ENCODE measurements at regions not wholly inside any gene's neighbourhood (a gene's known extent, or its start where the extent isn't known, plus 50 kb on each side); places are given as distances from the start of the nearest gene placed in this dataset.

DNA sequence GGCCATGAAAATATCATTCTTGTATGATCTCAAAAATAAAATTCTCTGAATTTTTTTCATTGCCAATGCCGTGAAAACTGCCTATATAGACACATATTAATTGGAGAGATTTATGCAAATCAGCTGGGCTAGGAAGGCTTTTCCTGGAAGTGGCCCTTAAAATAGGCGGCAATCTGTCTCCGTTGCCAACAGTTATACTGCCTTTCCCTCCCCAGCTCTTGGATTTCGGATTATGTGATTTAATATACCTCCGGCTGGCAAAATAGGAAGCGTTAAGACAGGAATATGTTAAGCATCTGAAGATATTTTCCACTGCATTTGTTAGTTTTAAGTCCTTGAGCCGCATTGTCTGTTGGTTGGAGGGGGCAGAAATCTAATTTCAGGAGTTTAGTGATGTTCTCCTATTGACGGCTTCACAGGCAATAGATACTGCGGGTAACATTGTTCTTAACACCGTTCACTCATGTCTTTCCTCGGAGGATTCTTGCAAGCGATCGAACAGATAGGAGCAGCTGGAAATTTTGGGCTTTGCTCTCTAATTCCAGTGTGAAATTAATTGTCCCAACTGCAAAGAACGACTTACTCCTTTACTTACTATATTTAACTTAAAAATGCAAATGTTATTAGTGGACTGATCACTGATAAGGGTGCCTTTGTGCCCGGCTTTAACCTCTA lies 113.3 kb downstream of the LINC00237 start:
- DNase-seq (ENCODE audit: low spot score), result no peak

DNA sequence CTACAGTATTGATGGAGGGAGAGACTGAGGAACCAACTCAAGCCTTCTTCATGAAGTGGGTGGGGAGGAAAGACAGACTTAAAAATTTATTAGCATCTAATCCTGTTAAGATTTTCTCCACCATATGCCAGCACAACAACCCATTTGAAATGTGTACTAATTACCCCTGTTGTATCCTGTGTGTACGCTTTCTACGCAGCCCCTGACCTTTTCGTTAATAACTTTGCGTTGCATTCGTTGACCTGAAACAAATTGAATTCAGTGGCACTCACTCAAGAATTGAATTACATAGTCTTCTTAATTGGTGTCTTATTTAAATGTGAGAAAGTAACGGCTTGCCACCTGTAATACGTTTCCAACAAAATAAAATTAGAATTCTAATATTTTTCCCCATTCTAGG lies 113.9 kb downstream of the LINC00237 start:
- DNase-seq (ENCODE audit: low spot score), result no peak

DNA sequence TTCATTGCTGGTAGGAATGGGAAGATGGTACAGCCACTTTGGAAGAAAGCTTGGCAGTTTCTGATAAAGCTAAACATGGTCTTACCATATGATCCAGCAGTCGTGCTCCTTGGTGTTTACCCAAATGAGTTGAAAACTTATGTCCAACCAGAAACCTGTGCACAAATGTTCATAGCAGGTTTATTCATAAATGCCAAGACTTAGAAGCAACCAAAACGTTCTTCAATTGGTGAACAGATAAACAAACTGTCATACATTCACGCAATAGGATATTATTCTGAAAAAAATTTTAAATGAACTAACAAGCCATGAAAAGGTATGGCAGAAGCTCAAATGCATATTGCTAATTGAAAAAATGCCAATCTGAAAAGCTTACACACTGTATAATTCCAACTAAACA lies 117.1 kb downstream of the LINC00237 start:
- no peak for DNase-seq (ENCODE audit: low spot score)

DNA sequence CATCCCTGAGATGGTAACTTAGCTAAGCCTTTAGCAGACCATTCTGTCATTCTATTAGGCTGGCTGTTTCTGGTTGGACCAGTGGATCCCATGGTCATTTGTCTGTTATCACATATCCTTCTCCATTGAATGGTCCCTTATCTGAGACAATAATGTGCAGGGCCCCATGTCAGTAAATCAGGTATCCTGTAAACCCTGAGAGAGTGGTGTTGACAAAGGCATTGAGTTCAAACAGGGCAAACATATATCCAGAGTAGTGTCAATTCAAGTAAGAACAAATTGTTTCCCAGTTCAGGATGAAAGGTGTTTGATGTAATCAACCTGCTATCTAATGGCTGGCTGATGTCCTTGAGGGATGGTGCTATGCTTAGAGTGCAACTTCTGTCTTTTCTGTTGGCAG lies 126.2 kb downstream of the LINC00237 start:
- DNase-seq (ENCODE audit: low spot score), result no peak

DNA sequence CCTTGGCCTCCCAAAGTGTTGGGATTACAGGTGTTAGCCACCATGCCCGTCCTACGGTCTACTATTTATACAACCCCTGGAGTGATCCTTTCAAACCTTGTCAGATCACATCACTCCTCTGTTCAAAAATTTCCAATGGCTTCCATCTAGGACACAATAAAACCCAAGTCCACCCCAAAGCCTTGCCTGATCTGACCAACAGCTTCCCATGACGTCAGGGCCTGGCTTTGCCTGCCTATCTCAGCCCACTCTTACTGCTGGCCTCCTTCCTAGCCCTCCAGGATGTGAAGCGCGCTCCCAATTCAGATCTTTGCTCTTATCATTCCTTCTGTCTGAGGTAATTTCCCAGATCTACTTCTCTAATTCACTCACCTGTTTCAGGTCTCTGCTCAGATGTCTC lies 128.4 kb downstream of the LINC00237 start:
- DNase-seq (ENCODE audit: low spot score), result no peak

DNA sequence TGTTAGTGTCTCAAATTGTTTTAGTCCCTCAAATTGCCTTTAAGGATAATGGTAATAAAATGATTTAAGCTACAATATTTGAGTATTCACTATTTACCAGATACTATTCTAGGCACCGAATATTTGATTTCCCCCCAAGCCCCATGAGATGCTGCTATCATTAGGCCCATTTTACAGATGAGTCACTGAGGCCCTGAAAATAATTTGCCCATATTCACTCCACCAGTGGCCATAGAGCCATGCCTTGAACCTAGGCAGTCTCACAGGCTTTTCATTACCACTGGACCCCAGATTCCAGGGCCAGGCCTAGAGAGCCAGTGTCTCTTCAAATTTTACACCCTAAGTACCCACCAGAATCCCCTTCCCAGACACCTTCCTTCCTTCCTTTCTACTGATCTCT lies 133.7 kb downstream of the LINC00237 start:
- DNase-seq (ENCODE audit: low spot score), result no peak

DNA sequence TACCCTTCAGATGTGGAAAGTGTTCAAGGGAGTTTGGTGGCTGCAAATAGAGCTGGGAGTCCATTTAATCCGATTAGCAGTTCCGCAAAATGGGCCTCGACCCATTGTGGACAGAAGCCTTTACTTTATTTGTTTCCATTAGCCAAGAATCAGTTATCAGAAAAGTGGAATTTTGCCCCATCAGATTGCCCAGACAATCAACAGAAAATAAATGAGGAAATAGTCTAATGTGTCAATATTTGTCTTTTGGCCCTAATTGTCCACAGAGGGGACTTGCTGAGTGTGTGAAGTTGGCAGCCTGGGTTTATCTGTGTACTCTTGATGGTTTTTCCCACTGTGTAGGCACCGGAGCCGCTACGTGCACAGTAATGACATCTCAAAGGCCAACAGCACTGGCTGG lies 134.3 kb downstream of the LINC00237 start:
- DNase-seq (ENCODE audit: low spot score), result no peak

DNA sequence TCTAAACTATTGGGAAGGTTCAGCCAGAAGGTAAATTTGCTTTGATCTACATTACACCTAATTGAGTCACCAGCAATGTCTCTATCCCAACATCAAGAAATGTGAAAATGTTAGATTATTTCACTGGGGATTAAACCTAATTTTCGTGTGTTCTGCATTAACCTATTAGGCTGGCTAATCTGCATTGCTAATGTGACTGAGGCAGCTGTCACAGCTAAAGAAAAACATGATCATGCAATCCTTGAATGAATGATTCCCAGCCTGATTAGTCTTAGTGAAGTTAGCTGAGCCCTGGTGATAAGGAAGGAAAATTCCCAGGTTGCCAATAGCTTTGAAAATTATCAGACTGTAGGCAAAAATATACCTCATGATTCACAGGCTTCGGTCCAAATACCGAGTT lies 135.3 kb downstream of the LINC00237 start:
- no peak for DNase-seq (ENCODE audit: low spot score)

DNA sequence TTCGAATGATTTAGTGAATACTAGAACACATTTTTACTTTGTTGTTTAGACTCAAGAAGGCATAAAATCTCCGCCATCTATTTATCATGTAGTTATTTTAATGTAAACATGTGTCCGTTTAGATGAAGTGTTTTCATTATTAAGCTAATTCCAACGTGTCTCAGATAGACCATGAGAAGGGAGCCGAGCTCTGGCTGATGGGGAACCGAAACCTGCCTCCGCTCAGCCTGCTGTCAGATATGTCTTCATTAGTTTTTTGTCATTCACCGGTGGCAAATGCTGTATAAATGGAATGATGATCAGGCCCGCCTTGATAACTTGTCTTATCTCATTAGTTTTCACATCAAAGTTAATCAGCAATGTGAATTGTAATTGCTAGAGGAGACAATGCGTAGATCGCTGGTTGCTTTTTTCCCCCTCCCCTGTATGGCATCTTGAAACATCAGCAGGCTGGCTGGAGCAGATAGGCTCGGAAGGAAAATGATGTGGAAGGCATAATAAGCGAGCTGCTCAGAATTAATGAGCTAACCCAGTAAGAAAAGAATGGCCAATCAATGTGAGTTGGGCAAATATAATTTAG lies 136.4 kb downstream of the LINC00237 start:
- no peak for DNase-seq (ENCODE audit: low spot score)

DNA sequence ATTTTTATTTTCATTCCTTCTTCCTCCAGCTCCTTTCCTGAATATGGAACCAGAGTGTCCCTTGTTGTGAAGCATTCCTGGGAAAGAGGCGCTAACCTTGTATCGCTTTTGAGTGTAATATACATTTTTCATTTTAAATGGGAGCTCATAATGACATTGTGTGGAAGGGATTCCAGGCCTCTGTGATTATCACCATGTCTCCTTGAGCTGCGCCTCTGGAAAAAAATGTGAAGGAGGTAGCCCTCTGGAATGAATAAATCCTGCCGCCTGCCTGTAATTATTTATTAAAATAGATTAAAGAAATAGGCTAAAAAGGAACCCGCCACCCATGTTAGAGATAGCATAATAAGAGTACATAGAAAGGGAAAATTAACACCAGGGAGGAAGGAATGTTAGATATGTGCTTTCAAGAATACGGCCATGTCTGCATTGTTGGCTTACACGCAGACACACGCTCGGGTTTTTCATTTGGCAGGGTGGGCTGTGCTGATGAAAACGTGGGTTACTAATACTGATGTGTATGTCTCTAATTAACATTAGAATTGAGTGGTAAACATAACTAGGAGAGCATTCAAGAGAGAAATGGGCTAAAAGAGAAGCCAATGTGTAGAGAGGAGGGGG lies 138.5 kb downstream of the LINC00237 start:
- DNase-seq (ENCODE audit: low spot score), result no peak

DNA sequence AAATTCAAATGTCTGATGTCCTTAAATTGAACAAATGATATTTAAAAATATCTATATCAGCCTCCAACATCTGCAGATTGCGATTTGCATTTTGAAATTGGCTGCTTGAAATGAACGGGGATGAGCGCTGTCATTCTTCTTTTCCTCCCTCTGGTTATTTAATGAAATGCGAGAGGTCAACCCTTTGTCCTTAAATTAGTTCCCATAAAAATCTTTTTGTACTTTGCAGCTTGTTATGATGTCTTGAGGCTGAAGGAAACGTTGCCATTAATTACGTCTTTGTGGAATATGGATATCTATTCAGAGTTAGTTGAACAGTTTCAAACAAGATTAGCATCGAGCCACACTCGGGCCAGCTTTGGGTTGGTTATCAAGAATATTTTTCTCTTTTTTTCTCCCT lies 140.0 kb downstream of the LINC00237 start:
- no peak for DNase-seq (ENCODE audit: low spot score)

DNA sequence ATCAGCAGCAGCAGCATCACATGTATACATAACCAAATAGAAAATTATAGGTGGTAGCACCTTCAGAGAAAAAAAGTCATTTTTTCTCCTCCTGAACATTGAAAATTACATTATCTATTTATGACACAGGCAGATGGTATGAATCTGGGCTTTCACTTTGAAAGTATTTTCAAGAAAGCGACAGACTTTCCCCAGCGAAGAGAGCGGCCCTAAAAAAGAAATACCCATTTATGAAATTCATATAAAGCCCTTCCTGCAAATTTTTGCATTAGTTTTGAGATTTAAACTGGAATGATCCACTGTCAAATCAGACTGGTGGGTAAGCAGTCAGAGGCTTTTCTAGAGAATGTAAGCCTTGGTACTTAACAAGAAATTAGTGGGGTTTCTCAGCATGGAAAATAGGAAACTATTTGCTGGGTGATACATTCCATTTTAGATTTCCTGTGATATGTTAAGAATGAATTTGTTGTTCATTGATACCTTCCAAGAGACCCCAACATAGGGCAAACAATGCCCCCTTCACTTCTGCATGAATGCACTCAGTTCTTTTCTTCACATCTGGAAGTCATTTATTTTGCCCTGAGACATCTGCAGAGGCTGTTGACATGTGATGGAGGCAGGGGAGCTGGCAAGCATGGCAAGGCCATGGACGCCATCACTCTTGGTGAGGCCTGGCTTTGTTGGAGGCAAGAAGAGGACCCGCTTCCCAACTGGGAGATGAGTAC lies 147.0 kb downstream of the LINC00237 start:
- DNase-seq (ENCODE audit: low spot score), result no peak

DNA sequence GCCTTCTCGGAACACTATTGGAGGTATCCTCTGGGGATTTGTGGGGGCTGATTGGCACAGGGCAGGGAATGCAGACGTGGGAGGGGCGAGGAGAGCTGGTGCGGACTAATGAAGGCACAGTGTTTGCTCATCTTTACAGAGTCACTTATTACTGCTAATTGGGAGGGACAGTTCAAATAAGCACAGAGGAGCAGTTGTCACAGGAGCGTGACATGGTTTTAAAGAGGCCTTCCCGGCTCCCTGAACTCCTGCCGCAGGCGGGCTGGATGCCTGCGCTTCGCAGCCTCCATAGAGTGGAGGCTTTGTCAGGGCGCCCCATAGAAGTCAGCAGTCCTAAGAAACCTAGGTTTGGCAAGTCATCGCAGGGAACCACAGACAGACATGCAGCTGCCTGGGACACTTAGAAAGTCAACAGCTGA lies 149.6 kb downstream of the LINC00237 start:
- no peak for DNase-seq (ENCODE audit: low spot score)

DNA sequence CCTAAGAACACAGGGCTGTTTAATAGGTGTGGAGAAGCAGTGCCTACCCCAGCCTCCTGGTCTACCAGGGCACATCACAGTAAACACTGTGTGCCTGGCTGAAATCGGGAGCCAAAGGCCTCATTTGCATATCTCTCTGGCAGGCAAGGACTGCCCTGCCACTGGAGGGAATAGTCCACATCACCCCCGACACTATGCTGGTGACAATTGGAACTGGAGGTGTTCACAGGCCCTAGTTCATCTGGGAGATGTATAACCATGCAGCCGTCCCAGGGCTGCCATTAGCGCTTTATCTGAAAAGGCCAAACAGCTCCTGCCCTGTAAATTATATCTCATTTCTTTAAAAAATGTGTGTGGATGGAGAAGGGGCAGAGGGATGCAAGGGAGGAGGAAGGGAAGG lies 150.3 kb downstream of the LINC00237 start:
- no peak for DNase-seq (ENCODE audit: low spot score)

DNA sequence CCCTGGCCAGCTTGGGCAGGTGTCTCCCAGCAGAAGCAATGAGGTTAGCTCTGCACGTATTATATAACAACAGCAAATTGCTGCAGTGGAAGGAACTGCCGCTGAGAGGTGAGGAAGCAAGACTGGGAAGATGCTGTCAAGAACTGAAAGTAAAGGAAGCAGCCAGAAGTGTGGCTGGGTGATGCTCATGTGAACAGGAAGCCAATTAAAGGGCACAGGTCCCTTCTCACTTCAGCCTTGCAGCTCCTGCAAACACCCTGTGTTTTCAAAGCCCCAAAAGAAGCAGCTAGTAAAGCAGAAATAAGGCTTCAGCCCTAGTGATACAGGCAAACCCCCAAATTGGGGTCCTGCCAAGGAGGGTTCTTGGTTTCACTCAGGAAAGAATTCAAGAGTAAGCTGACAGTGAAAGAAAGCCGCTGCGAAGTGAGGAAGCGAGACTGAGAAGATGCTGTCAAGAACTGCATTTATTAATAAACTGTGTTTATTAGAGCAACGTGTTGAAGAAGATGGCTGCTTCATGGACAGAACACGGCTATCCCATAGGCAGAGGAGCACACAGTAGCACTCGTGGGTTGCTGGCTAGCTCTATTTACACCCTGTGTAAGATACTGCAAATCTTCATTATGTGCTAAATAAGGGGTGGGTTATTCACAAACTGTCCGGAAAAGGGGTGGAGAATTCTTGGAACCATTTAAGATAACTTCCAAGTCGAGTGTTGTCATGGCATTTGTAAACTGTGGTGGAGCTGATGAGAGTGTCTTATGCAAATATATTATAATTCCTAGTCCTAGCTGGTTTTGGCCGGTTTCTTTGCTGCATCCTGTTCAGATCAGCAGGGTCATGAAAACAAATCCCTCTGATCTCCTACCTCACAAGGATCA lies 152.2 kb downstream of the LINC00237 start:
- no peak for DNase-seq (ENCODE audit: low spot score)

DNA sequence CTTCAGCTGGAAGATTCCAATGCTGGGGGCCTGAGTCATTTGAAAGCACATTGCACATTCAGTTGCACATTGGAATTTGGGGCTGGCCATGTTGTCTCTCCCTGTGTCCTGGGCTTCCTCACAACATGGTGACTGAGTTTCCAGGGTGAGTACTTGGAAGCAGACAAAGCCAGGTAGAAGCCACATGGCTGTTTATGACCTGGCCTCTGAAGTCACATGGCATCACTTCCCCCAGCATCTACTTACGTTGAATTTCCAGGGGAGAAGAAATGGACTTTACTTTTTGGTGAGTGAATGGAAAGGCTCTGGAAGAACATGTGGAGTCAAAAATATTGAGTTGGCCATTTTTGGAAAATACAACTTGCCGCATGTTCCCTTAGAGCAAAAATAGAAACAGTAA lies 155.5 kb downstream of the LINC00237 start:
- DNase-seq (ENCODE audit: low spot score), result no peak

DNA sequence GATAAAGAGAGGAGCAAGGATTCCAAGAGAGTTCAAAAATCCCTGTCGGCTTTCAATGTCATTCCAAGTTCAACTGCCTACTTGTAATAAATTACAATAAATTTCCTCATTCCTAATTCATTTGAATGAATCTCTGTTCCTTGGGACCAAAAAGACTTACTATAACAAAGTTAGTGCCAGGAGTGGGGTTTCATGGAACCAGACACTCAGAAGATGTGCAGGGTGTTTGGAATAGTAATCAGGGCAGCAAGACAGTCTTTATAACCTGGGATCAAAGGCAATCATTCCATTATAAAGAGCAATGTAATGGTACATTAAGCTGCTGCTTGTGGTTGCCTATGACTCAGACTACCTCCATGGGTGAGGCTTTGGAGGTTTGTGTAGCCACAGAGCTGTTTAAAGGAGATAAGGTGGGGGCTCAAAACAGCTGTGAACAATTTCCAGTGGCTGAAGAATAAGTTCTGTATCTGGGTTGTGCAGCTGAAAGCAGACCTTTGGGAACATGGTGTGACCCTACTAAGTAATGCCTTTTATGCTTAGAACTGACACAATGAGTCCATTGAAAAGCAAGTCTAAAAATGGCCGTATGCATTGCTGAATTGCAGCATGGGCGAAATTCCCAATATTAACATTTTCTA lies 159.9 kb downstream of the LINC00237 start:
- DNase-seq (ENCODE audit: low spot score), result no peak

DNA sequence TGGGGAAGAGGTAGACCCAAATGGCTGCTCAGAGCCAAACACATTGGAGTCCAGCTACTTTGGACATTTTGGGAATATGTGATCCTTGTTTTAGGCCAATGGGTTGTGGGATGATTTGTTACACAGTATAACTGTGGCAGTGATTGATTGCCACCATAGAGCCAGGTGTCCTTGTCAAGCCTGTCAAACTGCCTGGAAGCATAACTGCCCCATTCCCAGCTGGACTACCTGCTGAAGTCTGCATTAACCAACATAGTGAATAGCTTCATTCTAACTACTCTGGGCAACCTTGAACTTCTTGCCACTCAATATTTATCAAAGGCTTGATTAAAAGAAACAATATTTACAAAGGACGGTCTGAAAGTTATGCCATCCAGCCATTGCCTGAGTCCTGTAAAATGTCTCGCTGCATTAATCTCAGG lies 164.7 kb downstream of the LINC00237 start:
- DNase-seq (ENCODE audit: low spot score), result no peak

DNA sequence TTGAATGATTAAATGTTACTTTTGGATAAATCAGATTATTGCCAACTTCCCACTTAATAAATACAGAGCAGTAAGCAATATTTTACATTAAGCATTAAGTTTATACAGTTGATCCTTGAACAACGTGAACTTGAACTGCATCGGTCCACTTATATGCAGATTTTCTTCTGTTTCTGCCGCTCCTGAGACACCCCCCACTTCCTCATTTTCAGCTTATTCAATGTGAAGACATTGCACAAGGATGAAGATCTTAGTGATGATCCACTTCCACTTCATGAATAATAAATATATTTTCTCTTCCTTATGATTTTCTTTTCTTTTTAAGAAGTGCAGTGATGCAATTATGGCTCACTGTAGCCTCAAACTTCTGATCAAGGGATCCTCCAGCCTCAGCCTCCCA lies 167.2 kb downstream of the LINC00237 start:
- DNase-seq (ENCODE audit: low spot score), result no peak

DNA sequence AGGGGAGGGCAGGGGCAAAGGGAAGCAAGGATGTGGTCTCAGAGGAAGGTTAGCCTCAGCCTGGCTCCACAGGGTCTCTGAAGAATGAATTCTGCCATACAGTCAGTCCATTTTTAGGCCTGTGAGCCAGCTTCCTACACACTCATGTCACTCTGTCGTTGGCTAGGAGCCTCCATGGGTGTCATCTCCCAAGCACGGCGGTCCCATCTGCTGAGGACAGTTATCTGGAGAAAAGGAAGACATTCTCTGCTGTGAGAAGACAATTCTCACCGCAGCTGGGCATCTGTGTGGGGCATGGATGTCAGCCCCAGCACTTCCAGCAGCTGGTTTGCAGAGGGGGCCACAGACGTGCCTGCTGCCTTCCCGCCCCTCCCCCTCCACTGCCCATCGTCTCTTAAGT lies 167.6 kb downstream of the LINC00237 start:
- no peak for DNase-seq (ENCODE audit: low spot score)

DNA sequence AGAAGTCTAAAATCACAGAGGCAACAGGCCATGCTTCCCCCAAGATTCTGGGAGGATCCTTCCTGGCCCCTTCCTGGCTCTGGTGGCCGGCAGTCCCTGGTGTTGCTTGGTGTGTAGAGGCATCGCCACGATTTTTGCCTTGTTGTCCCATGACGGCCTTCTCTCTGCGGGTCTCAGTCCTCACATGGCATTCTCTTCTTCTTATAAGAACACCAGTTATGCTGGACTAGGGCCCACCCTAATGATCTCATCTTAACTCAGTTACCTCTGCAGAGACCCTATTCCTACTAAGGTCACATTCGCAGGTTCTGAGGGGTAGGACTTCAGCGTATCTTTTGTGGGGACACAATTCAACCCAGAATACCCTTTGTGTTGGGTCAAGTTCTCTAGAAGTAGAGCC lies 168.0 kb downstream of the LINC00237 start:
- no peak for DNase-seq (ENCODE audit: low spot score)

All from CD4-positive, alpha-beta T cell treated with Interleukin-15 for 4 hours (primary cell).